ENCODE measurements at regions not wholly inside any gene's neighbourhood (a gene's known extent, or its start where the extent isn't known, plus 50 kb on each side); places are given as distances from the start of the nearest gene placed in this dataset.

DNA sequence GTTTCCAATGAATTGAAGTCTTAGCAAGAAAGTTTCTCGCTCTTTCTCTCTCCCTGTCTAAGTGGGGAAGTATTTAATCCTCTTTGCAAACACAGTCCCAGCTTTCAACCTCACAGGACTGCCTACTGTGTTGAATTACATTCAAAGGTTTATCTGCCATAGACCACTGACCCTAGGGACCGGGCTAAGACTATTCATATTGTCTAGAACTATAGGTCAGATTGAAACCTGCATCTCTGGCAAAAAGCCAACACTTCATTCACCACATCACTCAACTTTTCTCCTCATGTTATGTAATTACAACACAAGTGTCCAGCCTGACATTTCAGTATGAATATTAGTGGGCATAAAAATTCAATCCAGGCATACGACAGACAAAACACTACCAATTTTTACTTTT lies 314.7 kb upstream of the RSPO3 start:
- DNase-seq (ENCODE audit: low spot score) (no peak), FAIRE-seq (no peak)

DNA sequence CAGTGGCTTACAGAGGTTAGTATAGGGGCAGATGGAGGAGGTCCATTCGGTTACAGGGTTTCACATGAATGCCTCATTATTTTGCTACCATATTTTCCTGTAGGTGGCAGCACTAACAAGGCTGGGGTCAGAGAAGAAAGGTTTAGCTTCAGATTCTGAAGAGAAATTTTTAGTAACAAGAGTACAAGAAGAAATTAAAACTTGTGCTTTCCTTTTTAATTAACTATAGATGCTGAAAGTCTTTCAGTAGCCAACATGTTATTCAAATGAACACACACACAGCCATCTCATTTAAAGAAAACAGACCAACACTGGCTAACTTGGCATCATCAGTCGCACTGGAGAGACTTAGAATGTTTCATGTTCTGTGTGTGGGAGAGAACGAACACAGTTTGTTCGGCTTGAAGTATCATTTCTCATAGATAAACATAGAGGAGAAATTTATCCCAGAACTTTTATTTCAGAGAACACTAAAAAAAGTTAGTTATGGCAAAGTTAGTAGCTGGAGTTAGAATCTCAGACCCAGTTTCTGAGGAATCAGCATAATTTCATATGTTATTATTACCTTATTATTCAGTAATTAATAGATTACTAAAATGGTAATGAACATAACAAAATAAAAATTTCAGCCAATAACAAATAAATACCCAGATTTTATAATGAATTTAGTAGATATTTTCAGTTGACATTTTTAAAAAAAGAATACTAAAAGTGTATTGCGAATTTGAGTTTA lies 314.0 kb upstream of the RSPO3 start:
- FAIRE-seq (peak; percentile 53), DNase-seq (ENCODE audit: low spot score) (peak; percentile 13)

DNA sequence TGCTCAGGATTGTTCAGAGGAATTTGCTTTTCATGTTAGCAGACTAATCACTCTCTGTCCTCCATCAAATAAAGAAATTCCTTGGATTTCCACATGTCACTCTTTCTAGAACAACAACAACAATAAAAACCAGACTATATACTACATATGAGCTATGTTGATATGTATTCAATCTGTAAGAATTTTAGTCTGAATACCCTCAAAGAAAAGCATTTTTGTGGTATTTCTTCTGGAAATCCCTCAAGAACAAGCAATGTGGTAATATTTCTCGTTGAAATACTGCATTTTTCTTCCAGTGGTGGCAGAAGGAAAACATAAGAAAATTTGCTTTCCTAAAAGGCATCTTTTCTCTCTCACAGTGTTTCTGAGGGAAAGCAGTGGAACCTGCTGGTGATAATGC lies 312.6 kb upstream of the RSPO3 start:
- FAIRE-seq, result no peak
- no peak for DNase-seq (ENCODE audit: low spot score)

DNA sequence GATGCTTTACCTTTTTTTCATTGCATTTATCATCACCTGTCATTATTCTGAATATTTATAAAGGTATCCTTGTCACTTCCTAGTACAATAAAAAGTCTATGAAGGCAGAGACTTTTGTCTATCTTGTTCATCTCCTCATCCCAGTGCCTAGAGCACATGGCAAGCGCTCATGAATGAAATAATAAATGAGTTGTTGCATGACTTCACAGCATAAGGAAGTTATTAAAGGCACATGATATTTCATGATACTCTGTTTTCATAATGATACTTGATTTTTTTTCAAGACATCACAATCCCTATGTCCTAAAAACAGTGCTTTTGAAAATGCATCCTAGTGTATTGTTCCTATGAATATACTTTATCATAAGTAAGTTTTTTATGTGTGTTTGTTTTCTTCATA lies 310.6 kb upstream of the RSPO3 start:
- FAIRE-seq (no peak), DNase-seq (ENCODE audit: low spot score) (no peak)

DNA sequence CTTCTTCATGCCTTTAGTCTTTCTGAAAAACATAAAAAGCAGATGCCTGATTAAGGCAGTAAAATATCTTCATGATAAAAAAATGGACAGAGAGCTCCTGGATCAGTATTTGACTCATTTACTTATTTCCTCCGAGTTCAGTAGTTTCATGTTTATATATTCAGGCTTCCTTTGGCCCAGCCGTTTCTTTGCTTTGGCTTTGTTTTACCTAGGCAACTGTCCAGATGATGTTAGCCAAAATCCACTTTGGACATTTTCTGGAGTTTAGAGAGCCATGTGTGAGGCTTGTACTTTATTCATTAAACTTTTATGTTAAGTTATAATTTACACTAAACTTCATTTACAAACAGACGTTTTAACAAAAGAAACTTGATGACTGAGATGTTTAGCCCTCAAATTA lies 307.1 kb upstream of the RSPO3 start:
- FAIRE-seq (no peak), DNase-seq (ENCODE audit: low spot score) (no peak)

DNA sequence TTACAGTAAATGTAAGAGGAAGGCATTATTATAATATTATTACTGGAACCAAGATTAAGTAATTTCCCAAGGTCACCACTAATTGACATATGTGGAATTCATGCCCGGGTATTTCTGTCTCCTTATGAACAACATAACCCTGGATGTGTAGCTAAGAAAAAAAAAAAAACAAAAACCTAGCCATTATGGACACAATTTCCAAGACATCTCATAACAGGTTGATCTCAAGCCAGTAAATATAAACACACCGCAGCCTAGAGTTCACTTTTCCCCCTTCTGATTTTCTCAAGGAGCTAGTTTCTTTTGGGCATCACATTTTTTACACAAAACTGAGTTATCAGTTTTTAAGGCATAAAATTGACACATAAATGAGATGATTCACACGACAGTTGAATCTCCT lies 306.5 kb upstream of the RSPO3 start:
- no peak for FAIRE-seq

DNA sequence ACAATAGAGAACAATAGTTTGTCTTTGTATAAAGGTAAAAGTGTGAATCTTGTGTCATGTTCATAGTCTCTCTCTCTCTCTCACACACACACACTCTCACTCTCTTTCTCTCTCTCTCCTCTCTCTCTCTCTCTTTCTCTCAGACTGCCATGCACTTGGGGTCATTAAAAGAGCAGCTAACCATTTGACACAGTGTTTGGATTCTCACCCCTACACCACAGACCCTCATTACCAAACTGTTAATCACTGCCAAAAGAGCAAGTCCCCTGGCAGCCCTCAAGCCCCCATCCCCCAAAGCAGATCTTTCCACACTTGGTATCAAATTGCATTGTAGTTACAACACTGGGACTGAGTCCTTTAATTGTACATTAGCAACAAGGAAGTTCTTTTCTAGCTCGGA lies 305.8 kb upstream of the RSPO3 start:
- DNase-seq (ENCODE audit: low spot score) (no peak), FAIRE-seq (no peak)

More for the DNA sequence above, 306.5 kb upstream of the RSPO3 start:
- DNase-seq (ENCODE audit: low spot score), result no peak

DNA sequence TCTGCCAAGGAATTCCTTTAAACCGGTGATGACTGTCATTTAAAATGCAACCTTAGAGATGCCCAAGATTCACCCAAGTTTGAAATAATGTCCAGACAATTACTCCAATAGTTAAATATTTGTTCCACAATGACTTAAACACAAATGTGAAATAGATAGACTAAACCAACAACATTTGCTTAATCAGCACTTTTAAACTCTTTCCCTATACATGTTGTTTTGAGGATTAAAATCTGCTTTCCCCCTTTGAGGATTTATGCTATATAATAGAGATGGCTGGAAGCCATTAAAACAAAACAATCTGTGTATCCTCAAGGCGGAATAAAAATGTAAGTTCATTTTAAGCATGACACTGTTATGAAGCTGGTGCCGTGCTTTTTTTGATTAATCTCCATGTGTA lies 297.8 kb upstream of the RSPO3 start:
- FAIRE-seq (no peak), DNase-seq (ENCODE audit: low spot score) (no peak)

DNA sequence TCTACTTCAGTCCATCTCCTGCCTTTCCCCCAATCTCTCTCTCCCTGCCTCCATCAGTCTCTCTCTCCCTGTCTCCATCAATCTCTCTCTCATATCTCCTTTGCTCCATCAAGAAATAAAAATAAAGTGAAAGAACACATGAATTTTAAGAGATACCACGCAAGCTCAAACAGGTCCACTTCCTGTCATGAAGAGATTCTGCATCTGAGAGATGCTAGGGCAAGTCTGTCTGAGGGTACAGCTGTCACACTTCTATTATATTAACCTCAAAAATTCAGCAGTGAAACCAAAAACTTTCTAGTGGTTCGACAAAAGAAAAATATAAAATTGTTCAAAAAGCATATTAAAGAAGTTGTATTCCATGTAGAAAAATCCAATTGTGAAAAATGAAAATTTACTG lies 296.8 kb upstream of the RSPO3 start:
- no peak for DNase-seq (ENCODE audit: low spot score)
- no peak for FAIRE-seq

DNA sequence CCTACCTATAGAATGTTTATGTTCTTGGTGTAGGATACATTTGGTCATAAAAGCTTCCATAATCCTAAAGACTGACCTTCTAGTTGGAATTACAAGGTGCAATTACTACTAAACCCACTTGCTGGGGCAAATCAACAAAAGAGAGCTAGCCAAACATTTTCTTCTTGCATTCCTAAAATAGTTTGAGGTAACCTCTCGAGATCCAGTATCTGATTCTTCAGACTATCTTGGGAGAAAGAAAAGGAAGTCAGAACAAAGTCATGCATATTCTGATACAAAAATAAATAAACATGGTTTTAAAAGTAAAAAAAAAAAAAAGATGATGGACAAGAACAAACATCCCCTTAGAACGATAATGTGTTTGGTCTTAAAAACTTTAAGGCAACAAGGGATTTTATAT lies 294.2 kb upstream of the RSPO3 start:
- DNase-seq (ENCODE audit: low spot score), result no peak
- no peak for FAIRE-seq

DNA sequence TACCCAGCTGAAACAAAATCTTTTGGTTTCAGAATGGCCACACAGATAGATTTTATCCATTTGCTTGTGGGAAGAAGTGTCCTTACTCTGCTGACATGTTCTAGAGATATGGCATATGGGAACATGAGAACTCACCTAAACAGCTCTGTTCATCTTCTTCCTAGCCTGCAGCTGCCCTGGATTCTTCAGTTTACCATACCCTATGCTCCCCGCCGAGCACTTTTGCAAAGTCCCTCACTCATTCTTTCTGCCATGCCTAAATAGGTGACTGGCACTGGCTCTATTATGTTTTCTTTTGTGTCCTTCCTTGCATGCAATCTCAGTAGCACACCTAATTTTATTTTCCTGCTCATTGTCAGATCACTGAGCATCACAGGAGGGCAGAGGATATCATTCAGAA lies 293.7 kb upstream of the RSPO3 start:
- no peak for DNase-seq (ENCODE audit: low spot score)
- FAIRE-seq, result no peak

DNA sequence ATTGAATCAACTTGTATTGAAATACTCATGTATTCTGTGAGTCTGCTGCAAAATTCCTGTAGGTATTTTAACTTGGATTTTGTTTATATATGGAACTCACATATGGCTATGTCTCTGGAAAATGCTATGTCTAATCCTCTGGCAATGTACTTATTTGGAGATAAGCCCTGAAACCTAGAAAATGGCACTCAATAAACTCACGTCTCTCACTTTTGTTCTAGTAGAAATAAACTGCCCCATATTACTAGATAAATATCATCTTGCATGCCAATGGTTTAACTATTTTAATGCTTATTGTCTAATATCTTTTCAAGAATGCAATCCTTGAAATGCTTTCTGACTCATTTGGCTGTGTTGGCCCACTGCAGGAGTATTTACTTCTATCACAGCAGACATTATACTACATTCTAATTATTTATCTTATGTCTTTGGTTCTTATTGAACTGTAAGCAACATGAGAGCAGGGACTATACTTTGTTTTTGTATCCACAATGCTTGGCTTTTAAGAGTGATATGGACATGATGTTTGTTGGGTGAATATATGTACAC lies 292.2 kb upstream of the RSPO3 start:
- FAIRE-seq (no peak), DNase-seq (ENCODE audit: low spot score) (no peak)

DNA sequence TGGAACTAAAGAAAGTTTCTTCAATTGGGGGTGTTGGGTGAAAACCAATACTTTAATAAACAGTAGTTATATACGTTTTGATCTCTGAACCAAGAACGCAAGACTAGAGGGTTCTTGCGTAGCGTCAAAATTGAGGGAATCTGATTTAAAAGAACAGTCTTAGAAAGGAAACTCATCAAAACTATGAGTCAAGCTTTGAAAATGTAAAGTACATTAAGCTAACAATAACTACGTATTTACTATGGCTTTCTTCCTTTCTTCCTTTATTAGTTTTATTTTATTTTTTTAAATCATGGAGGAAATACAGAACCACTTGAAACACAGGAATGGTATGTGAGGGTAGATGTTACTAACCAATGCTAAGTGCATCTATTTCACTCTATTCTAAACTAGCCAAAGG lies 287.0 kb upstream of the RSPO3 start:
- no peak for FAIRE-seq
- DNase-seq (ENCODE audit: low spot score), result no peak

DNA sequence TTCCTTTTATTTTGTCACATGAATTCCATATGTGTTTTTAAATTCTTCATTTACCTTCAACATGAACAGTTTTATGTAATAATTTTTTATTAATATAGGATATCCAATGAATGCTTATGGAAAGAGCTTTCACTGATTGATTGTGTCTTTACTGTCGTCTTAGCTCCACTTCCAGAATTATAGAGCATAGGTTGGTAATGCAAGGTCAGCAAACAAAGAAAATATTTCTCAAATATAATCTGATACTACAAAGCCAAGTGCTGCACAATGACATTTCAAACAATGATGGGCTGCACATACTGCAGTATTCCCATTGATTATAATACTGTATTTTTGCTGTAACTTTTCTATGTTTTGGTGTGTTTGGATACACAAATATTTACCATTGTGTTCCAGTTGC lies 275.7 kb upstream of the RSPO3 start:
- DNase-seq (ENCODE audit: low spot score) (no peak), FAIRE-seq (no peak)

DNA sequence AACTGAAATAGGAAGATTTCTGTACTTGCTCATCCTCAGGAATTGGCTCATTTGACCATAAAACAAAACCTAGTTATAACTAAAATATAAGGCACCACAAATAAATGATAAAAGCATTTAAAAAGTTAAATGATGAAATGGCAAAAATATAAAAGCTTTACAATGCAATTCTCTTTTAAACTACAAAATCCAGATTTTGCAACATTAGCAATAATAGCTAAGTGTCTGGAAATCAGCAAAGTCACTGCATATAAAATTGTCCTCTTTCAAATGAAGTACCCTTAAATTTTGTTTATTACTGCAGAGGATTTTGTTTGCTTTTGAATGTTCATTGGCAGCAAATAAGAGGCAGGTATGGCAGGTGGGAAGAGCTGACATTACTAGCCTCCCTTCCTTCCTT lies 270.4 kb upstream of the RSPO3 start:
- DNase-seq (ENCODE audit: low spot score) (no peak), FAIRE-seq (no peak)

DNA sequence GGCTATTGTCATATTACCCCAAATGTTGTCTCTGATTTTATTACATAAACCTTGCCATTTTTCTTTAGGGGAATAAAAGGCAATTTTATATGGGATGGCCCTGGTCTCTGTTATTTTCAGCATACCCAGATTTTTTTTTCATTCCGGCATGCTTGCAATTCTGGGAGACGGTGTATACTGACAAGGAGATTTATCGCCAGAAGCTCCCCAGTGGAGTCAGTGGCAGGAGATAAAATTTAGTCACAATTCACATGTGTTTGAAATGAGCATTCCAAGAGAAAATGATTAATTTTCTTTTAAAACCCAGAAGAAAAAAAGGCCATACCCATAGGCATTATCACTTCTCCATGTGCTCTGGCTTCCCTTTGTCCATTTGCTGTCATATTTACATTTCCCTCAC lies 250.8 kb upstream of the RSPO3 start:
- FAIRE-seq, result no peak
- no peak for DNase-seq (ENCODE audit: low spot score)

DNA sequence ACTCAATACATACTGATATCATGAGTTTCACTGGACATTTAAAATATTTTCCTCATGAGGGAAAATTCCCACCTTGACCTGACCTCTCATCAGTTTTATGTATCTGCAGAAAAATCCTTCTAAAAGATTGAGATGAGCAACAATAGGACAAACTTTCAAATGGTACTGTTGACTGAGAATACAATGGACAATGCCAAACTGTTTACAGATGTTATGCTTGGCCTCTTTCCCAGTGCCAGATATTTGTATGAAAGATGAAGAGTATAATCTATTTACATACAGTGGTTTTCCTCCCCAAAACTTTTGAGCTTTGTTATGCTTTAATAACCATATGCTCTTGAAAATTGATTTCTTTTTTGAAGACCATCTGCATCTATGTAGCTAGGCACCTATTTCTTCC lies 245.1 kb upstream of the RSPO3 start:
- no peak for FAIRE-seq

DNA sequence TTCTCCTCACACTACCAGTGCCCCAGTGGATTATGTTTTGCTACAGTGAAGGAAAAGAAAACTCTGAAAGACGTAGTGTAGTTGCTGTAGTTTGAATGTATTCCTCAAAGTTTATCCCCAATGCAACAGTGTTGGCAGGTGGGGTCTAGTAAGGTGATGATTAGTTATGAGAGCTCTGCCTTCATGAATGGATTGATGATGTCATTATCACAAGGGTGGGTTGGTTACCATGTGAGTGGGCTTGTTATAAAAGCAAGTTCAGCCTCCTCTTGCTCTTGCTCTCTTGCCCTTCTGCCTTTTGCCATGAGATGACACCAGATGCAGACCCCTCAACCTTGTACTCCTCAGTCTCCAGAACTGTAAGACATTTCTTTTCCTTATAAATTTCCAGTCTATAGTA lies 244.7 kb upstream of the RSPO3 start:
- DNase-seq (ENCODE audit: low spot score) (no peak), FAIRE-seq (no peak)

More for the DNA sequence above, 245.1 kb upstream of the RSPO3 start:
- DNase-seq (ENCODE audit: low spot score), result no peak

DNA sequence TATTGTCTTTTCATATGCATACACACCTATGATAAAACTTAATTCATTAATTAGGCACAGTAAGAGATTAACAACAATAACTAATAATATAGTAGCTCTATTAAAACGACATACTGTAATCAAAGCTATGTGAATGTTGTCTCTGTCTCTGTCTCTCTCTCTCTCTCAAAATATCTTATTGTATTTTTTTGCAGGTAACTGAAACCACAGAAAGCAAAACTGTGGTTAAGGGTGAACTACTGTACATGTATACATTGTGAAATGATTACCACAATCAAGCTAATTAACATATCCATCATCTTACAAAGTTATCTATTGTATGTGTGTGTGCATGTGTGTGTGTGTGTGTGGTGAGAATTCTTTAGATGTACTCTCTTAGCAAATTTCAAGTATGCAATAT lies 242.0 kb upstream of the RSPO3 start:
- FAIRE-seq, result no peak

DNA sequence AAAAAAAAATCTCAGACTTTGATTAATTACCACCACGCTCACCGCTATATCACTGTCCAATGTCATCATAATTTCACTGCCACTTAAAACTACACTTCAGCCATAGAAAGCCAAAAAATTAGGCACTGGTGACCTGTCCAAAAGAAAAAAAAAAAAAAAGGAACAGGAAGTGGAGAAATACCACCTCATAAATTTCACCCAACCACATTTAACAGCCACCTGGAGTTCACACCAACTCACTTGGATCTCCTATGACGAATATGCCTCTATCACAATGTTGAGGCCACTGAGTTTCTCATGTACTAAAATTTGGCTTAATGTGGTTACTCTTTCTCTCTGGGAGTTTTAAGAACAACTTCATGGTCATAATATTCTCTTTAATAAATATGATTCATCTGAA lies 237.5 kb upstream of the RSPO3 start:
- DNase-seq (ENCODE audit: low spot score), result no peak
- no peak for FAIRE-seq

More for the DNA sequence above, 242.0 kb upstream of the RSPO3 start:
- DNase-seq (ENCODE audit: low spot score), result no peak

DNA sequence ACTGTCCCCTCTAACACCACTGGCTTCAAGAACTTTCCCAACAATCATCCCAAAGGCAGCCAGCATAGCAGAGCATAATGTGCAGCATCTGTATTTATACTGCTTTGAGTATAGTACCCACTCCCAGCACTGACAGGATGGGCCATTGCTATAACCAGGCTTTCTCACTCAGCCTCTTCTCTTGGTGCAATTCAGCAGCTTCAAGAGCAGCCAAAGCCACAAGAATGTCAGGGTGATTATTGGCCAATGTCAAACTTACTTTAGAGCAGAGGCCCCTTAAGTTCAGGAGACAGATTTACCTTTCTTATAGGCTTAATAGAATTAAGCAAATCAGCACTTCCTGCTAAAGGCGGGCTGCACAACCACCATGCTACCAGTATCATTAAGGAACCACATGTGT lies 232.4 kb upstream of the RSPO3 start:
- DNase-seq (ENCODE audit: low spot score), result no peak
- no peak for FAIRE-seq

DNA sequence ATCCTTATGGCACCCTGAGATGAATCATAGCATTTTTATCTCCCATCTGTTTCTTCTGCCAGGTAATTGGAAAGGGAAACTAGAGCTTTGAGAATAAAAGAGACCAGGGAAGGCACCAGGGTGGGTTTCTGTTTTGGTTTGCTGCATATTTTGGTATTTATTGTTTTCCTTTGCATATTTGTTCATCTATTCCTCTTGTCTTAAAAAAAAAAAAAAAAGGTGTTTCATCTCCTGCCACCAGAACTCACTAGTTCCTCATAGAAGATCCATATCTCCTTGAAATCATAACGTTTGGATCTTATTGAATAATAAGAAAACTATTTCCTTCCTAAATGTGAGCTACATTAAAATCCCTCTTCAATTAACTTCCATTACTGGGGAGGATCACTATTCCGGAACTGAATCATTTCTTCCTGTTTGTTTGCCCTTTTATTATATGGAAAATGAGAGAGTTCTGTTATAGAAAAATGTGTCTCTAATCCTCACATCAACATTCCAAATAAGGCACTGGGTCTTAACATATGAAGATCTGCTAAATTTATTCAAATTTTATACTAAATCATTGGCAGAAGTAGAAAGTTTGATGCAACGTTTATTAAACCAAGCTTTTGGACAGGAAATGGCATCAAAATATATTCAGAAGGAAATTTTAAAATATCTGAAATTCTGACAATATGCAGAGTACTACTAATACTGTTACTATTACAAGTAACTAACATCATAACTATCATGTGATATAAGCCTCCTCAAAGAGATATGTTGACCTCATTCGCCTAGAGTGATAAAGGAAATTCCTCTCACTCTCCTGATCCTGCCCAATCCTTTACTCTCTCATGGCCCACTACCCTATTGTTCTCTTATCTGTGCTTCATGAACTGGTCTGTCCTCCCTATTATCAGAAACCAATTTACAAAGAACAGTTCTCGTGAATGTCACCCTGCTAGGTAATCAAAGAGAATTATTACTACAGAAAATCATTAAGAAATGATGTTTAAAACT lies 229.4 kb upstream of the RSPO3 start:
- FAIRE-seq, result no peak
- no peak for DNase-seq (ENCODE audit: low spot score)
